ENCODE measurements at regions not wholly inside any gene's neighbourhood (a gene's known extent, or its start where the extent isn't known, plus 50 kb on each side); places are given as distances from the start of the nearest gene placed in this dataset.

- Mint-ChIP-seq H3K9me3 (peaks cover 10 to 24% (median 16%) of the 10 kb centered on the region in 7 donors), H3K36me3 (peaks cover 6 to 8% of the 10 kb centered on the region in 2 donors), H3K27me3 (ENCODE audit: low read depth in 3 of 3) (peaks cover 0 to 4% (median 0%) of the 10 kb centered on the region in 3 donors), H3K4me1 (peaks cover 14% of the 10 kb centered on the region), H3K27ac (no peak overlapping the region), H3K4me3 (no peak overlapping the region)
- Histone ChIP-seq H2AFZ (ENCODE audit: insufficient read depth, low read depth, low read length, poor library complexity, severe bottlenecking) (no peak overlapping the region), H3K36me3 (replicated peaks in 1 of 2; ENCODE audit: control insufficient read depth in 1 of 2, insufficient read depth in 2 of 2, low read length in 2 of 2) (no peaks in the 10 kb centered on the region), H3K4me2 (replicated peaks; ENCODE audit: extremely low read depth, low read length, poor library complexity, severe bottlenecking) (no peak overlapping the region), H3K4me1 (ENCODE audit: control insufficient read depth in 1 of 2, insufficient read depth in 2 of 2, low read length in 2 of 2) (peaks cover 12 to 24% of the 10 kb centered on the region in 2 donors), H3K9me3 (replicated peaks in 1 of 2; ENCODE audit: control insufficient read depth in 1 of 2, insufficient read depth in 1 of 2, low read length in 2 of 2) (peaks cover 0 to 8% of the 10 kb centered on the region in 2 donors), H3K27ac (ENCODE audit: low read depth in 1 of 2, low read length in 2 of 2) (no peak overlapping the region), H3K9ac (ENCODE audit: insufficient read depth, low read length, poor library complexity, severe bottlenecking) (no peak overlapping the region), H3K79me2 (ENCODE audit: insufficient read depth, low read length) (no peaks in the 10 kb centered on the region), H3K4me3 (replicated peaks in 1 of 3; ENCODE audit: low read depth in 2 of 3, low read length in 3 of 3) (no peak overlapping the region), H4K20me1 (ENCODE audit: insufficient read depth, low read length) (no peaks in the 10 kb centered on the region), H3K27me3 (ENCODE audit: control insufficient read depth in 2 of 2, insufficient read depth in 2 of 2, low read length in 2 of 2) (no peaks in the 10 kb centered on the region)
- intact Hi-C loops (cut with micrococcal nuclease): loop anchor here in 1 of 2 donors (10.0 kb wide), 1 partner anchor 91 kb away; no protein-coding TSS in a partner anchor
- TF ChIP-seq CTCF (IDR thresholded peaks at IDR 0.05): no peak
- no CpG with 5 or more reads among the region's 3 CpGs for WGBS (ENCODE audit: insufficient coverage)
- DNase-seq: no peak
Measured at GRCh38 chr7:20503278-20503950, 112.1 kb upstream of the ABCB5 start.

- H4K20me1 ChIP-seq (ENCODE audit: insufficient read depth, low read length): no peaks in the 10 kb centered on the region
- H3K9me3 Mint-ChIP-seq: peaks cover 5 to 18% (median 12%) of the 10 kb centered on the region in 7 donors
- intact Hi-C loops (cut with micrococcal nuclease): loop anchor here in 1 of 2 donors (10.0 kb wide), 1 partner anchor 91 kb away; no protein-coding TSS in a partner anchor
- no peaks in the 10 kb centered on the region for H3K27me3 ChIP-seq (ENCODE audit: control insufficient read depth in 2 of 2, insufficient read depth in 2 of 2, low read length in 2 of 2)
- H3K27me3 Mint-ChIP-seq (ENCODE audit: low read depth in 3 of 3): peaks cover 0 to 4% (median 0%) of the 10 kb centered on the region in 3 donors
- WGBS (ENCODE audit: insufficient coverage): 100% methylated on average over 2 of the region's 3 CpGs
- no peak overlapping the region for H3K9ac ChIP-seq (ENCODE audit: insufficient read depth, low read length, poor library complexity, severe bottlenecking)
- H3K4me1 ChIP-seq (ENCODE audit: control insufficient read depth in 1 of 2, insufficient read depth in 2 of 2, low read length in 2 of 2): peaks cover 19 to 30% of the 10 kb centered on the region in 2 donors
- peaks cover 21% of the 10 kb centered on the region for H3K4me1 Mint-ChIP-seq
- no peak for DNase-seq
- no peak for TF ChIP-seq CTCF (IDR thresholded peaks at IDR 0.05)
- H3K4me3 Mint-ChIP-seq: no peak overlapping the region
- no peaks in the 10 kb centered on the region for H3K36me3 ChIP-seq (replicated peaks in 1 of 2; ENCODE audit: control insufficient read depth in 1 of 2, insufficient read depth in 2 of 2, low read length in 2 of 2)
- peaks cover 0 to 4% of the 10 kb centered on the region in 2 donors for H3K9me3 ChIP-seq (replicated peaks in 1 of 2; ENCODE audit: control insufficient read depth in 1 of 2, insufficient read depth in 1 of 2, low read length in 2 of 2)
- no peak overlapping the region for H3K4me3 ChIP-seq (replicated peaks in 1 of 3; ENCODE audit: low read depth in 2 of 3, low read length in 3 of 3)
- no peak overlapping the region for H3K27ac ChIP-seq (ENCODE audit: low read depth in 1 of 2, low read length in 2 of 2)
- no peaks in the 10 kb centered on the region for H3K79me2 ChIP-seq (ENCODE audit: insufficient read depth, low read length)
- H3K4me2 ChIP-seq (replicated peaks; ENCODE audit: extremely low read depth, low read length, poor library complexity, severe bottlenecking): no peak overlapping the region
- no peak overlapping the region for H2AFZ ChIP-seq (ENCODE audit: insufficient read depth, low read depth, low read length, poor library complexity, severe bottlenecking)
- H3K27ac Mint-ChIP-seq: no peak overlapping the region
- peaks cover 4 to 6% of the 10 kb centered on the region in 2 donors for H3K36me3 Mint-ChIP-seq
Measured at GRCh38 chr7:20504060-20504459, 111.4 kb upstream of the ABCB5 start.

Measured in CD14-positive monocyte (primary cell).